ENCODE measurements at regions not wholly inside any gene's neighbourhood (a gene's known extent, or its start where the extent isn't known, plus 50 kb on each side); places are given as distances from the start of the nearest gene placed in this dataset.

DNA sequence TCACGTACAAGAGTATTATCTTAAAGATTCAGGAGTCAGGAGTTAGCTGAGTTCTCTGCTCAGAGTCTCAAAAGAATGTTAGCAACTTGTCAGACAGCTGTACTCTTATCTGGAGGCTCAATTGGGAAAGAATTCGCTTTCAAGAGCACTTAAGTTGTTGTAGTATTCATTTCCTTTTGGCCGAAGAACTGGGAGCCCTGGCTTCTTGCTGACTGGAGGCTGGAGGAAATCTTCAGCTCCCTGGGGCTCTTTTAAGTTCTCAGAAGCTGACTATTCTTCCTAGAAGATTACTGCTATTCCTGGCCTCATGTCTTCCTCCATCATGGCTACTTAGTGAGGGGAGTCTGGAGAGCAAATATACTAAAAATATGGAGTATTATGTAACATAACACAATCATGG is 587.2 kb downstream of the EPHA5 start:
- Histone ChIP-seq H3K9me3 (no peaks in the 10 kb centered on the region), H3K4me3 (no peak overlapping the region), H3K27ac (no peak overlapping the region), H3K36me3 (no peaks in the 10 kb centered on the region), H3K27me3 (no peaks in the 10 kb centered on the region), H3K4me1 (no peaks in the 10 kb centered on the region)
- TF ChIP-seq, protein P1, sequence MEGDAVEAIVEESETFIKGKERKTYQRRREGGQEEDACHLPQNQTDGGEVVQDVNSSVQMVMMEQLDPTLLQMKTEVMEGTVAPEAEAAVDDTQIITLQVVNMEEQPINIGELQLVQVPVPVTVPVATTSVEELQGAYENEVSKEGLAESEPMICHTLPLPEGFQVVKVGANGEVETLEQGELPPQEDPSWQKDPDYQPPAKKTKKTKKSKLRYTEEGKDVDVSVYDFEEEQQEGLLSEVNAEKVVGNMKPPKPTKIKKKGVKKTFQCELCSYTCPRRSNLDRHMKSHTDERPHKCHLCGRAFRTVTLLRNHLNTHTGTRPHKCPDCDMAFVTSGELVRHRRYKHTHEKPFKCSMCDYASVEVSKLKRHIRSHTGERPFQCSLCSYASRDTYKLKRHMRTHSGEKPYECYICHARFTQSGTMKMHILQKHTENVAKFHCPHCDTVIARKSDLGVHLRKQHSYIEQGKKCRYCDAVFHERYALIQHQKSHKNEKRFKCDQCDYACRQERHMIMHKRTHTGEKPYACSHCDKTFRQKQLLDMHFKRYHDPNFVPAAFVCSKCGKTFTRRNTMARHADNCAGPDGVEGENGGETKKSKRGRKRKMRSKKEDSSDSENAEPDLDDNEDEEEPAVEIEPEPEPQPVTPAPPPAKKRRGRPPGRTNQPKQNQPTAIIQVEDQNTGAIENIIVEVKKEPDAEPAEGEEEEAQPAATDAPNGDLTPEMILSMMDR (IDR thresholded peaks at IDR 0.05): no peak
- no peak for TF ChIP-seq POLR2A (IDR thresholded peaks at IDR 0.05)
- TF ChIP-seq POLR2AphosphoS5 (IDR thresholded peaks at IDR 0.05; ENCODE audit: insufficient read depth in 1 of 2, low read depth in 1 of 2): no peak
- intact Hi-C loops (cut with DNase I): no loop called here
- DNase-seq (ENCODE audit: extremely low spot score in 2 of 2): no peak

DNA sequence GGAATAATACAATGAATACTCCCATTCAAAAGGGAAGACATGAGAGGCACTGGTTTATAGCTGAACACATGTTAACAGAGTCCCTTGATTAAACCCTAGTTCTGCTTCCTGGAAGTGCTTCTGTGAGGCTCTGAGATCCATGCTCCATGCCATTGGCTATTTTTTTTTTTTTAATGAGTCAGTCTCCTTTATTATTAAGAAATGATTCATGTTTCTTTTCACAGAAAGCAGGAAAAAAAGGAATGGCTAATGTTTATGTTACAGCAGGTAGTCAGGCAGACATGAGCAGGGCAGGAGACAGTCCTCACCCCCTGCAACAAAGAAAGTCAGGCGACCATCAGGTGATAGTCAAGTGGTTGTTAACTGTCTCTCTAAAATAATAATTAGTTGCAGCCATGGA is 598.7 kb downstream of the EPHA5 start:
- H3K4me3 ChIP-seq: no peak overlapping the region
- intact Hi-C loops (cut with DNase I): no loop called here
- H3K27me3 ChIP-seq: no peaks in the 10 kb centered on the region
- DNase-seq (ENCODE audit: extremely low spot score in 2 of 2): no peak
- no peak overlapping the region for H3K27ac ChIP-seq
- H3K9me3 ChIP-seq: no peaks in the 10 kb centered on the region
- TF ChIP-seq POLR2A (IDR thresholded peaks at IDR 0.05): no peak
- TF ChIP-seq, protein P1 (IDR thresholded peaks at IDR 0.05): no peak
- TF ChIP-seq POLR2AphosphoS5 (IDR thresholded peaks at IDR 0.05; ENCODE audit: insufficient read depth in 1 of 2, low read depth in 1 of 2): no peak
- H3K36me3 ChIP-seq: no peaks in the 10 kb centered on the region
- H3K4me1 ChIP-seq: no peaks in the 10 kb centered on the region

DNA sequence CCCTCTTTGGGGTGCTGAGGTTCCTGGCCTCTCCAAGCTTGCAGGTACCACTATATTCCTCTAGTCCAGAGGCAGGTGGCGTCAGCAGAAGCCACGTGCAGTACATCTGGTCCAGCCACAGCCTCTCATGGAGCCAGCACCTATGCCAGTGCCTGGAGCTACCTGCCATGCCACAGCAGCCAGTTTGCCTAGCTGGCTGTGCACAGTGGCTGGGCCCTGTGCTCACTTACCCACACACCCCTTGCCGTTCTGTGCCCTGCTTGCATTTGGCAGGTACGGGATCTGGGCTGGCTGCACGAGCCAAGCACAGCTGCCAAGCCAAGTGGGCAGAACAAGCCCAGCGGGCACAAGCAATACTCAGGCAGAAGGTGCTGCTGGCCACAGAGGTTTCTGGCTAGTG is 601.1 kb downstream of the EPHA5 start:
- Histone ChIP-seq H3K36me3 (no peaks in the 10 kb centered on the region), H3K4me1 (no peaks in the 10 kb centered on the region), H3K27me3 (no peaks in the 10 kb centered on the region), H3K27ac (no peak overlapping the region), H3K9me3 (no peaks in the 10 kb centered on the region), H3K4me3 (no peak overlapping the region)
- intact Hi-C loops (cut with DNase I): no loop called here
- TF ChIP-seq POLR2A (IDR thresholded peaks at IDR 0.05): no peak
- TF ChIP-seq POLR2AphosphoS5 (IDR thresholded peaks at IDR 0.05; ENCODE audit: insufficient read depth in 1 of 2, low read depth in 1 of 2): no peak
- TF ChIP-seq, protein P1 (IDR thresholded peaks at IDR 0.05): no peak
- no peak for DNase-seq (ENCODE audit: extremely low spot score in 2 of 2)

DNA sequence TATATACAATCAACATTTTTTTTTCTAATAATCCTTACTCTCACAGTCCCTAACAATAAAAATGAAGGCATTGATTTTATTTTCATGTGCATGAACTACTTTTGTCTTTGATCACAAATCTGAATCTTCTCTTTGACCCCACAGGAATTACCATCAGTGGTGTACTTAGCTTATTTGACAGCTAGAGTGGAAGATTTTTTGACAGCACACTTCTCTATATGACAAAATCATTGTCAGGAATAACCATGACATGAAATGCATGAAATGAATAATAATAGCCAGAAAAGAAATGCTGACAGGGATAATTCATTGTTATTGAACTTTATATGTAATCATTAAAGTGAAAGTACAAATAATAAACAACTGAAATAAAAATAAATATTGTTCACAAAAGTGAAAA is 604.2 kb downstream of the EPHA5 start:
- Histone ChIP-seq H3K9me3 (no peaks in the 10 kb centered on the region), H3K4me3 (no peak overlapping the region), H3K27me3 (no peaks in the 10 kb centered on the region), H3K27ac (no peak overlapping the region), H3K36me3 (no peaks in the 10 kb centered on the region), H3K4me1 (no peaks in the 10 kb centered on the region)
- TF ChIP-seq POLR2A (IDR thresholded peaks at IDR 0.05): no peak
- TF ChIP-seq, protein P1 (IDR thresholded peaks at IDR 0.05): no peak
- no peak for TF ChIP-seq POLR2AphosphoS5 (IDR thresholded peaks at IDR 0.05; ENCODE audit: insufficient read depth in 1 of 2, low read depth in 1 of 2)
- intact Hi-C loops (cut with DNase I): no loop called here
- DNase-seq (ENCODE audit: extremely low spot score in 2 of 2): no peak

DNA sequence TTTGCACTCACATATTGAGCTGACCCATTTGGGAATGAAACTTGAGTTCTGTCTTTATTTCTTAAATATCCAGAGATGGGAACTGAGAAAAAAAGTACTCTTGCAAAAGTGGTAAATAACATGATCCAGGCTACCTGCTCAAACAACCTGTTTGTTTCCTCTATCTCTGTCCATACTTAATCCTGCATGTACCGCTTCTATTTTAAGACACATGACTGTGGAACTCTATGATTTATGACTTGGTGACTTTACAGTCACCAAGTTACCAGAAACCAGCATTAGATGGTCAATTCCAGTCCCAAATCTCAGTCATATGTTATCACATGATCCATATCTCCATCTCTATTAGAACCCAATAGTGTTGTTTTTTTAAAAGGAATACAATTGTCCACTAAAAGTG is 606.7 kb downstream of the EPHA5 start:
- H3K27me3 ChIP-seq: no peaks in the 10 kb centered on the region
- no peak overlapping the region for H3K4me3 ChIP-seq
- no peak for DNase-seq (ENCODE audit: extremely low spot score in 2 of 2)
- no peak overlapping the region for H3K27ac ChIP-seq
- H3K4me1 ChIP-seq: no peaks in the 10 kb centered on the region
- intact Hi-C loops (cut with DNase I): no loop called here
- H3K9me3 ChIP-seq: no peaks in the 10 kb centered on the region
- no peaks in the 10 kb centered on the region for H3K36me3 ChIP-seq
- no peak for TF ChIP-seq POLR2AphosphoS5 (IDR thresholded peaks at IDR 0.05; ENCODE audit: insufficient read depth in 1 of 2, low read depth in 1 of 2)
- TF ChIP-seq, protein P1 (IDR thresholded peaks at IDR 0.05): no peak
- no peak for TF ChIP-seq POLR2A (IDR thresholded peaks at IDR 0.05)

Measured in vagina (tissue), 2 donors.